IPS-18a (cell line): ENCODE measurements at regions not wholly inside any gene's neighbourhood (a gene's known extent, or its start where the extent isn't known, plus 50 kb on each side); places are given as distances from the start of the nearest gene placed in this dataset.
"Not testable (repeated sequence)": the region's sequence is repeated elsewhere in the genome, so short reads cannot be mapped to it uniquely, and the experiment has no call there.

Source experiments
- H3K27ac ChIP-seq: one replicate; pipeline ENCODE4 v1.5.1; 2013; ENCODE audit warnings: low read length
- H3K27me3 ChIP-seq: one replicate; pipeline ENCODE4 v1.6.1; 2013; ENCODE audit warnings: mild to moderate bottlenecking, low read length; ENCODE audit not compliant: control insufficient read depth, insufficient read depth
- H3K36me3 ChIP-seq: one replicate; pipeline ENCODE4 v1.6.1; 2013; ENCODE audit warnings: low read depth, low read length; ENCODE audit not compliant: control insufficient read depth
- H3K4me1 ChIP-seq: one replicate; pipeline ENCODE4 v1.6.1; 2013; ENCODE audit warnings: low read depth, low read length; ENCODE audit not compliant: control insufficient read depth
- H3K4me3 ChIP-seq: one replicate; pipeline ENCODE4 v1.5.1; 2013; ENCODE audit warnings: low read length
- H3K9ac ChIP-seq: one replicate; pipeline ENCODE4 v1.6.1; 2013; ENCODE audit warnings: mild to moderate bottlenecking, low read length, moderate library complexity
- H3K9me3 ChIP-seq: one replicate; pipeline ENCODE4 v1.6.1; 2013; ENCODE audit warnings: low read depth, low read length; ENCODE audit not compliant: control insufficient read depth

GRCh38 chr11:69869311-69869939 is 50.2 kb upstream of the FGF3 start:
- no peak overlapping the region for H3K9ac ChIP-seq
- H3K4me3 ChIP-seq, result no peak overlapping the region
- H3K4me1 ChIP-seq, result peaks cover 21% of the 10 kb centered on the region
- no peaks in the 10 kb centered on the region for H3K9me3 ChIP-seq
- H3K27ac ChIP-seq, result no peak overlapping the region
- H3K36me3 ChIP-seq, result no peaks in the 10 kb centered on the region
- H3K27me3 ChIP-seq, result peaks cover 25% of the 10 kb centered on the region

GRCh38 chr11:69870766-69871165 is 51.5 kb upstream of the FGF3 start:
- Histone ChIP-seq H3K4me3 (no peak overlapping the region), H3K9me3 (no peaks in the 10 kb centered on the region), H3K4me1 (peaks cover 16% of the 10 kb centered on the region), H3K36me3 (no peaks in the 10 kb centered on the region), H3K27ac (no peak overlapping the region), H3K9ac (no peak overlapping the region), H3K27me3 (peaks cover 25% of the 10 kb centered on the region)

- no peak overlapping the region for H3K9ac ChIP-seq
- H3K4me1 ChIP-seq, result peaks cover 4% of the 10 kb centered on the region
- no peaks in the 10 kb centered on the region for H3K9me3 ChIP-seq
- no peak overlapping the region for H3K27ac ChIP-seq
- H3K4me3 ChIP-seq, result no peak overlapping the region
- peaks cover 9% of the 10 kb centered on the region for H3K27me3 ChIP-seq
- H3K36me3 ChIP-seq, result no peaks in the 10 kb centered on the region
These were observed 54.2 kb upstream of the FGF3 start for GRCh38 chr11:69873166-69874077.

GRCh38 chr11:69874178-69874983 is 55.2 kb upstream of the FGF3 start:
- no peak overlapping the region for H3K4me3 ChIP-seq
- H3K36me3 ChIP-seq, result no peaks in the 10 kb centered on the region
- no peak overlapping the region for H3K9ac ChIP-seq
- no peak overlapping the region for H3K27ac ChIP-seq
- no peaks in the 10 kb centered on the region for H3K27me3 ChIP-seq
- no peaks in the 10 kb centered on the region for H3K9me3 ChIP-seq
- H3K4me1 ChIP-seq, result peaks cover 2% of the 10 kb centered on the region

GRCh38 chr11:69874984-69875624 is 55.9 kb upstream of the FGF3 start:
- Histone ChIP-seq H3K9me3 (no peaks in the 10 kb centered on the region), H3K27me3 (no peaks in the 10 kb centered on the region), H3K4me3 (no peak overlapping the region), H3K9ac (no peak overlapping the region), H3K27ac (no peak overlapping the region), H3K4me1 (peaks cover 5% of the 10 kb centered on the region), H3K36me3 (no peaks in the 10 kb centered on the region)

DNA sequence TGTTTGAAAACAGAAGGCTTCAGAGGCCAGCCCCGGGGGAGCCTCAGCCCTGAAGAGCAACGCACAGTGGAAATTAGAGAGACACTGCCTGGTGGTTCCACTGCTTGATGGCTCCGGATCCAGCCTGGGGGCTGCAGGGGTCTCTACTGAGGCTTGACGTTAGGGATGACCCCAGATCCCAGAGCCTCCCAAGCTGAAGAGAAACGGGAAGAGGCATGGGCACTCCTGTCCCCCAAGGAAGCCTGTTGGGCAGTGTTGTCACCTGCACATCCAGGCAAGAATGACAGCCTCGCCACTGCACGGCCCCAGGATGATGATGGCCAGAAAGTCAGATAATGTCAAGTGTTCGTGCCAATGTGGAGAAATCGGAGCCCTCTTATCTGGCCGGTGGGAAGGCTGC is 56.8 kb upstream of the FGF3 start:
- H3K9me3 ChIP-seq, result no peaks in the 10 kb centered on the region
- no peak overlapping the region for H3K4me3 ChIP-seq
- no peak overlapping the region for H3K9ac ChIP-seq
- no peak overlapping the region for H3K27ac ChIP-seq
- H3K27me3 ChIP-seq, result no peaks in the 10 kb centered on the region
- H3K36me3 ChIP-seq, result no peaks in the 10 kb centered on the region
- H3K4me1 ChIP-seq, result peaks cover 5% of the 10 kb centered on the region

DNA sequence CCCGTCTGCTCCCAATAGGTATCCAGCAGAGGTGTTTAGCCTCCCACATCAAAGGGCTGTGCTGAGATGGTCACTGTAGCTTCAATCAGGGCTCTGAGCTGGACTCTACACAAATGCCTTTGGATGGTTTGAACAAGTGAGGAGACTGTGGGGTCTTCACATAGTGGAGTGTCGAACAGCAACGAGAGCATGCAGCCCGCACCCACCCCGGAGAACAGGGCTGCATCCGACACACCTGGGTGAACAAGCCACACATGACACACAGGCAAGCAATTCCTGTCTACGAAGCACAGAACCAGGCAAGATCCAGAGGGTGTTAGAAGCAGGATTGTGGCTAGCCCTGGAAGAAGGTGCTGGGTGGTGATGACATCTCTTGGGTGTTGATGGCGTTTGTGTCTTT is 58.0 kb upstream of the FGF3 start:
- no peaks in the 10 kb centered on the region for H3K27me3 ChIP-seq
- H3K9ac ChIP-seq, result no peak overlapping the region
- no peak overlapping the region for H3K4me3 ChIP-seq
- peaks cover 5% of the 10 kb centered on the region for H3K4me1 ChIP-seq
- H3K9me3 ChIP-seq, result no peaks in the 10 kb centered on the region
- H3K27ac ChIP-seq, result no peak overlapping the region
- H3K36me3 ChIP-seq, result no peaks in the 10 kb centered on the region

- H3K27me3 ChIP-seq, H3K4me3 ChIP-seq, H3K9me3 ChIP-seq, H3K36me3 ChIP-seq, H3K9ac ChIP-seq, H3K27ac ChIP-seq, H3K4me1 ChIP-seq: not testable (repeated sequence)
These were observed 58.5 kb upstream of the FGF3 start for GRCh38 chr11:69877704-69878103.

- Histone ChIP-seq H3K9me3 (no peaks in the 10 kb centered on the region), H3K4me3 (no peak overlapping the region), H3K36me3 (no peaks in the 10 kb centered on the region), H3K4me1 (peaks cover 5% of the 10 kb centered on the region), H3K27me3 (no peaks in the 10 kb centered on the region), H3K9ac (no peak overlapping the region), H3K27ac (no peak overlapping the region)
These were observed 59.1 kb upstream of the FGF3 start for GRCh38 chr11:69878144-69878883.

DNA sequence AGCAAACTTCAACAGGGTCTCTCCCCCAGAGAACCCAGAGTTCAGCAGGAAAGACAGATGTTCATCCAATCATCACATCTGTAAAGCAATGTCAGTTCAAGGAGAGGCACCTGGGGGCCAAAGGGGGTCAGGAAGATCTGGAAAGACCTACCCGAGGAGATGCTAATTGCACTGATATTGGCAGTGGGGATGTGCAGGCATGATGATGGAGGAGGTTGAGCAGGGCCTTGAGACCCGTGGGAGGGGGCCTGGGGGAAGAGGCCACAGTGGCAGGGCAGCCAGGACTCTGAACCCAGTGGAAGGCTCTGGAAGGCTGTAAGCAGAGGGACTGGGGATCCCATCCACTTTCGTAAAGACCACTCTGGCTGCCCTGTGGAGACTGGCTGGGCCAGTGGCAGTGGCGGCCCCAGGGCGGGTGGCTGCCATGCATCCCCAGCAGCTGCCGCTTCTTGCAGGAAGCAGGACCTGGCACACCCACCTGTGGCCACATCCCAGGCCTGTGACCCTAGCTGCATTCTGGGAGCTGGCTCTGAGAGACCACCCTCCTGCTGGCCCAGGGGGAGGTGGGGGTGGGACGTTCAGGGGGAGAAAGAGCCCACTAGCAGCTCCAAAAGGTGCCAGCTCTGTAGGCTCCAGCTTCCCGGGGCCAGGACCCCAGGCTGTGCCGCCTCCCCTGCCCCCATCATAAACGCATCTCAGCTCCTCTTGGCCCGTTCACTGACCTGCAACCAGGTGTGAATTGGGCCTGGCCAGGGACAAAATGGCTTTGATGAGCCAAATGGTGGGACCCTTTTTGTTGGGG is 59.9 kb upstream of the FGF3 start:
- H3K27me3 ChIP-seq, result no peaks in the 10 kb centered on the region

More for the DNA sequence above, 59.9 kb upstream of the FGF3 start:
- H3K9me3 ChIP-seq, result no peaks in the 10 kb centered on the region
- no peak overlapping the region for H3K9ac ChIP-seq
- no peak overlapping the region for H3K4me3 ChIP-seq
- H3K27ac ChIP-seq, result no peak overlapping the region
- no peaks in the 10 kb centered on the region for H3K36me3 ChIP-seq
- H3K4me1 ChIP-seq, result peaks cover 5% of the 10 kb centered on the region
